ENCODE measurements at regions not wholly inside any gene's neighbourhood (a gene's known extent, or its start where the extent isn't known, plus 50 kb on each side); places are given as distances from the start of the nearest gene placed in this dataset.

DNA sequence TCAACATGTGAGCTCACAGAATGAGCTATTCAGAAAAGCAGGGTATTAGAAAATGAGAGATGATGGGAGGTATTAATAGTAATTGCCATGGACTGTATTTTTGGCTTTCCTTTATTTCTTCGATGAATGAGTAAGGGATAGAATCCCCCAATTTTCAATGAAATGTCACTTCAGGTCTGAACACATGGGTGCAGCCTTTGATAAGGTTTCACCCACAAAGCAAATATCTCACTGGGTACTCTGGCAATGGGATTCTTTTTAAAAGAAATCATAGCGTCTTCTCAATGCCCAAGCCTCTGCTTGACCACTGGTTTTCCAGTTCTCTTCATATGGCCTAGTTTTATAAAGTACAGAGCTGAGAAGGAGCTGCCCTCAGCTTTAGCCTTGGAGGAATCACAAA, 610.5 kb upstream of the FANCL start:
- Histone ChIP-seq H3K4me3 (ENCODE audit: low read length) (no peak overlapping the region), H3K9me3 (ENCODE audit: control insufficient read depth, low read depth, low read length) (no peaks in the 10 kb centered on the region), H3K27me3 (ENCODE audit: control insufficient read depth, insufficient read depth, low read length) (no peaks in the 10 kb centered on the region), H3K4me1 (ENCODE audit: control insufficient read depth, low read depth, low read length) (peaks cover 17% of the 10 kb centered on the region), H3K36me3 (ENCODE audit: control insufficient read depth, low read depth, low read length) (no peaks in the 10 kb centered on the region), H3K27ac (ENCODE audit: low read length) (no peak overlapping the region), H3K9ac (ENCODE audit: low read length) (no peak overlapping the region)

DNA sequence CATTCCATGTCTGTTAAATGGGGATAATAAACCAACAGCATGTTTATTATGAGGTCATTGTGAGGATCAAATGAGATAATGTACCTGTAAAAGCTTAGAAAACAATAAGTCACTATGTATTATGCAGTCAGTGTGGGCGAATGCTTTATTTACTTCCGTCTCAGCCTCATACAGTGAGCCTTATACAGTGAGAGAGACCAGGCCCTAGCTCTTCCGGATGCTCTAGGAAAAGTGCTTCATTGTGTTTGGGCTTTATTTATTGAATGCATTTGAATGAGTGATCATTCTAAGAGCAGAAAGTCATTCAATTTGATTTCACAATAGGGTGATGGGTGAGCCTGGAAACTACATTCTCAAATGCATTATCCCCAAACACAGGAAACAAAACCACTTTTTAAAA, 603.9 kb upstream of the FANCL start:
- H3K9me3 ChIP-seq (ENCODE audit: control insufficient read depth, low read depth, low read length): no peaks in the 10 kb centered on the region
- H3K4me1 ChIP-seq (ENCODE audit: control insufficient read depth, low read depth, low read length): peaks cover 8% of the 10 kb centered on the region
- H3K27ac ChIP-seq (ENCODE audit: low read length): no peak overlapping the region
- no peak overlapping the region for H3K9ac ChIP-seq (ENCODE audit: low read length)
- no peaks in the 10 kb centered on the region for H3K36me3 ChIP-seq (ENCODE audit: control insufficient read depth, low read depth, low read length)
- no peaks in the 10 kb centered on the region for H3K27me3 ChIP-seq (ENCODE audit: control insufficient read depth, insufficient read depth, low read length)
- H3K4me3 ChIP-seq (ENCODE audit: low read length): no peak overlapping the region

DNA sequence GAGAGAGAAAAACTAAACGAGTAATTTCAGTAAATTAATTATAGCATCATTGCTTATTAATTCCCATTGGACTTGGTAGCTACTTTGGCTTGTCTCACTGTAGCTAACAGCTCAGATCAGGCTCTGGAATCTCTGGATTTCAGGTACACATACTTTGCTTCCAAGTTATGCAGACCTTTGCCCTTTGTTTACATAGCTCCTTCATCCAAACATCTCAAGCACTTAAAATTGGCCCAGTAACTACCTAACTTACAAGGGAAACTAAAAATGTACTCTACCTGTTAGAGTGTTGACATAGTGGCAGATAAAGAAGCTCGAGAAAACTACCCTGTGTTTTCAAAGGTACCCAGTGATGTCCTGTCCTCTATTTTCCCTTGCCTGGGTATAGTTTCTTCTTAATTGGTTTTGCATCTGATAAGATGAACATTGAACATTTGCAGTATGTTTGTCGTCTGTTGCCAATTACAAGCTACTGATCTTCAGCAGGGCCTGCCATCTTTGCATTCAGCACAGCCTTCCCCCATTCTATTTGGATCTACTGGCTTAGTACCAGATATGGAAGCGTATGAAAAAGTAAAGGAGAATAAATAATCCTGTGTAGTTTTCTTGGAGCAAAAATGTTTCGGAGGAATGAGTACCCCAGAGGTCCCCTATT, 601.5 kb upstream of the FANCL start:
- Histone ChIP-seq H3K27me3 (ENCODE audit: control insufficient read depth, insufficient read depth, low read length) (no peaks in the 10 kb centered on the region), H3K9ac (ENCODE audit: low read length) (no peak overlapping the region), H3K9me3 (ENCODE audit: control insufficient read depth, low read depth, low read length) (no peaks in the 10 kb centered on the region), H3K27ac (ENCODE audit: low read length) (no peak overlapping the region), H3K4me1 (ENCODE audit: control insufficient read depth, low read depth, low read length) (peaks cover 8% of the 10 kb centered on the region), H3K36me3 (ENCODE audit: control insufficient read depth, low read depth, low read length) (no peaks in the 10 kb centered on the region), H3K4me3 (ENCODE audit: low read length) (no peak overlapping the region)

DNA sequence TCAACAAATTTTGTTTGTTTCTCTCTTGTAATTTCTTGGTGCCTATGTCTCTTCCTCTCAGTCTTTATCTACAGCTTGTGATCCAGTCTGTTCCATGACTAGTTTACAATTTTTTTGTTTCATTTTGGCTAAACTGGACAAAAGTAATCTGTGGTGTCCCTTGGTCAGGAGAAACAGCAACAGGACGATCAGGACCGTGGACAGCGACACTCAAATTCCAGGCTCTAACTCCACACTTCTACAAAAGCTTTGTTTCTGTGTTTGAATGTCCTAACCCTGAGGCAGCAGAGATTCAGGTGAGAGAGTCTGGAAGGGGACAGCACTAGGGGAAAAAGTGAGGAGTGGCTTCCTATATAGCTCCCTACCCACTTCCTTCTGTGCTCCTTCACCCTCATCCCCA, 593.3 kb upstream of the FANCL start:
- no peak overlapping the region for H3K27ac ChIP-seq (ENCODE audit: low read length)
- no peaks in the 10 kb centered on the region for H3K36me3 ChIP-seq (ENCODE audit: control insufficient read depth, low read depth, low read length)
- H3K4me1 ChIP-seq (ENCODE audit: control insufficient read depth, low read depth, low read length): no peaks in the 10 kb centered on the region
- H3K9ac ChIP-seq (ENCODE audit: low read length): no peak overlapping the region
- H3K27me3 ChIP-seq (ENCODE audit: control insufficient read depth, insufficient read depth, low read length): no peaks in the 10 kb centered on the region
- no peak overlapping the region for H3K4me3 ChIP-seq (ENCODE audit: low read length)
- H3K9me3 ChIP-seq (ENCODE audit: control insufficient read depth, low read depth, low read length): no peaks in the 10 kb centered on the region

DNA sequence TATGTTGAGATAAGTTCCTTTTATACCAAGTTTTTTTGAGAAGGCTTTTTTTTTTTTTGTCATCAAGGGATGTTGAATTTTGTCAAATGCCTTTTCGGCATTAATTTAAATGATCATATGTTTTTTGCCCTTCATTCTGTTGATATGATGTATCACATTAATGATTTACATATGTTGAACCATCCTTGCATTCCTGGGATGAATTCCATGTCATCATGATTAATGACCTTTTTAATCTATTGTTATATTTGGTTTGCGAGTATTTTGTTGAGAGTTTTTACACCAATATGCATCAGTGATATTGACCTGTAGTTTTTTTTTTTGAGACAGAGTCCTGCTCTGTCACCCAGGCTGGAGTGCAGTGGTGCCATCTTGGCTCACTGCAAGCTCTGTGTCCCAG, 585.7 kb upstream of the FANCL start:
- no peak overlapping the region for H3K4me3 ChIP-seq (ENCODE audit: low read length)
- H3K9ac ChIP-seq (ENCODE audit: low read length): no peak overlapping the region
- no peaks in the 10 kb centered on the region for H3K36me3 ChIP-seq (ENCODE audit: control insufficient read depth, low read depth, low read length)
- H3K4me1 ChIP-seq (ENCODE audit: control insufficient read depth, low read depth, low read length): no peaks in the 10 kb centered on the region
- no peak overlapping the region for H3K27ac ChIP-seq (ENCODE audit: low read length)
- H3K27me3 ChIP-seq (ENCODE audit: control insufficient read depth, insufficient read depth, low read length): no peaks in the 10 kb centered on the region
- H3K9me3 ChIP-seq (ENCODE audit: control insufficient read depth, low read depth, low read length): no peaks in the 10 kb centered on the region

DNA sequence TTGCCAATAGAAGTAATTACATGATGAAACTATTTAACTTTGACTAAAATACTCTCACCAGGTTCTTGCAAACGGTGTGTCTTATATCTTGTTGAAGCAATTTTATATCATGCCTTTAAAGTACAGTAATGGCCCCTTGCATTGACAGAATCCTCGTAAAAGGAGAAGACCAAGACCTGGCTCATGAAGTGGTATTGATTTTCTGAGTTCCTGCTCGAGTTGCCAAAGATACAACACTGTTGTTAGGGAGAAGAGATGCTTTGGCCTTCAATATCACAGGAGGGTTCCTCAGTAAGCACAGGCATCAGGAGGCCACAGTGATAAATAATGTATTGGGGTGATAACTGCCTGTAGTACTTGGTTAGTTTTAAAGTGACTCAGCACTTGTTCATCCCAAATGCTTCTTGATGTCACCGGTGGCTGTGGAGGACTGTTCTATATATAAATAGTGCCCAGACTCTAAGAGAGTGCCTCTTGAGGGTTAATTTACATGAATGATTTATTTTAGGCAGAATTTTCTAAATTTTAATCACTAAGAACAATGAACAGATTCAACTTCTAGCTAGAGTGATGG, 571.7 kb upstream of the FANCL start:
- H3K36me3 ChIP-seq (ENCODE audit: control insufficient read depth, low read depth, low read length): no peaks in the 10 kb centered on the region
- H3K27ac ChIP-seq (ENCODE audit: low read length): no peak overlapping the region
- H3K4me3 ChIP-seq (ENCODE audit: low read length): no peak overlapping the region
- no peaks in the 10 kb centered on the region for H3K27me3 ChIP-seq (ENCODE audit: control insufficient read depth, insufficient read depth, low read length)
- H3K9ac ChIP-seq (ENCODE audit: low read length): no peak overlapping the region
- no peaks in the 10 kb centered on the region for H3K9me3 ChIP-seq (ENCODE audit: control insufficient read depth, low read depth, low read length)
- H3K4me1 ChIP-seq (ENCODE audit: control insufficient read depth, low read depth, low read length): no peaks in the 10 kb centered on the region

DNA sequence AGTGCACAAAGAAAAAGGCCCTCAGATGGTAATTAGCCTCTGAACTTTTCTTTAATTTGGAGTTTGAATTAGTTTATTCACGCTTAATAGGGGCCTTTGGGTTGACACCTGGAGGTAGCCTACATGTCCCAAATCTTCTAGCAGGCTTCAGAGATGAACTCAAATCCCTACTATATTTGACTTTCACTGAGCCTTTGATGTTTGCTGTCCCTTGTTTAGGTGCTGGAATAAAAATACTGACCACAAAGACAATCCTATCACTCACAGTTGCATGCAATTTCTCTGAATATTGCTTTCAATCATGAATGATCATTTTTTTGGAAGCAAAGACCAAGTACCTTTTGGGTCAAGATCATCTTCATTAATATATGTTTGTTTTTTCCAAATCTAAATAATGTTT, 564.0 kb upstream of the FANCL start:
- H3K9ac ChIP-seq (ENCODE audit: low read length): no peak overlapping the region
- H3K4me1 ChIP-seq (ENCODE audit: control insufficient read depth, low read depth, low read length): no peaks in the 10 kb centered on the region
- no peaks in the 10 kb centered on the region for H3K27me3 ChIP-seq (ENCODE audit: control insufficient read depth, insufficient read depth, low read length)
- H3K36me3 ChIP-seq (ENCODE audit: control insufficient read depth, low read depth, low read length): no peaks in the 10 kb centered on the region
- no peak overlapping the region for H3K4me3 ChIP-seq (ENCODE audit: low read length)
- H3K27ac ChIP-seq (ENCODE audit: low read length): no peak overlapping the region
- no peaks in the 10 kb centered on the region for H3K9me3 ChIP-seq (ENCODE audit: control insufficient read depth, low read depth, low read length)

DNA sequence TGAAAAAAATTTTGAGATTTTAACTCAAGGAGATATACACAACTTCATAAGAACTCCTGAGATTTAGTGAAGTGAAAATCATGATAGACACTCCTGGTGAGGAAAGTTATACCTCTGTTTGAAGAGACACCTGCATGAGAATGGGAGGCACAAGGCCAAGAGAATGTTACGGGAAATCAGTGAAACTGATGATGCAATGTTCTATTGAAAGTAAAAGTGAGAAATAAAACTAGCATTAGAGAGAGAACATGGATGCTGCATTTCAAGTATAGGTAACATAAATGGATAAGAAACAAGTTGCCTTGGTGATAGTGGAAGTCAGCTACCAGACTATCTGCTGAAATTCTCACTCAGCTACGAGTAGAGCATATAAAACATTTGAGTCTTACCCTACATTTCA, 562.1 kb upstream of the FANCL start:
- Histone ChIP-seq H3K9ac (ENCODE audit: low read length) (no peak overlapping the region), H3K4me3 (ENCODE audit: low read length) (no peak overlapping the region), H3K36me3 (ENCODE audit: control insufficient read depth, low read depth, low read length) (no peaks in the 10 kb centered on the region), H3K4me1 (ENCODE audit: control insufficient read depth, low read depth, low read length) (no peaks in the 10 kb centered on the region), H3K27ac (ENCODE audit: low read length) (no peak overlapping the region), H3K27me3 (ENCODE audit: control insufficient read depth, insufficient read depth, low read length) (no peaks in the 10 kb centered on the region), H3K9me3 (ENCODE audit: control insufficient read depth, low read depth, low read length) (no peaks in the 10 kb centered on the region)

DNA sequence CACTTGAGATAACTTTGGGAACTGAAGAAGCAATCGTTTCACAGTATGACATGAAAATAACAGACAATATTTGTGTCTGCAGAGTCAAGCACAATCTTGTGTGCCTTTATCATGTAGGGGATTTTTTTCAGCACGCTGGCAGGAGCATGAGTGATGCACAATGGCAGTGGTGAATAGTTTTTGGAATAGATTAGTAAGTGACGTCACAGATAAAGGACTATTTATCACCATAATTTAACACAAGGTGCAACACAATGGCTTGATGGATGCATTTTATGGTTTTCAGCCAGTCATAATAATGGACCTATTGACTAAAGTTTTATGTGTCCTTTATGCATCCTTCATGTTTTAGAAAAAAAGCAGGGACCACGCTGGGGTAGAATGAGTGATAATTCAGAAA, 559.8 kb upstream of the FANCL start:
- Histone ChIP-seq H3K9me3 (ENCODE audit: control insufficient read depth, low read depth, low read length) (no peaks in the 10 kb centered on the region), H3K27me3 (ENCODE audit: control insufficient read depth, insufficient read depth, low read length) (no peaks in the 10 kb centered on the region), H3K4me1 (ENCODE audit: control insufficient read depth, low read depth, low read length) (no peaks in the 10 kb centered on the region), H3K36me3 (ENCODE audit: control insufficient read depth, low read depth, low read length) (no peaks in the 10 kb centered on the region), H3K27ac (ENCODE audit: low read length) (no peak overlapping the region), H3K4me3 (ENCODE audit: low read length) (no peak overlapping the region), H3K9ac (ENCODE audit: low read length) (no peak overlapping the region)

DNA sequence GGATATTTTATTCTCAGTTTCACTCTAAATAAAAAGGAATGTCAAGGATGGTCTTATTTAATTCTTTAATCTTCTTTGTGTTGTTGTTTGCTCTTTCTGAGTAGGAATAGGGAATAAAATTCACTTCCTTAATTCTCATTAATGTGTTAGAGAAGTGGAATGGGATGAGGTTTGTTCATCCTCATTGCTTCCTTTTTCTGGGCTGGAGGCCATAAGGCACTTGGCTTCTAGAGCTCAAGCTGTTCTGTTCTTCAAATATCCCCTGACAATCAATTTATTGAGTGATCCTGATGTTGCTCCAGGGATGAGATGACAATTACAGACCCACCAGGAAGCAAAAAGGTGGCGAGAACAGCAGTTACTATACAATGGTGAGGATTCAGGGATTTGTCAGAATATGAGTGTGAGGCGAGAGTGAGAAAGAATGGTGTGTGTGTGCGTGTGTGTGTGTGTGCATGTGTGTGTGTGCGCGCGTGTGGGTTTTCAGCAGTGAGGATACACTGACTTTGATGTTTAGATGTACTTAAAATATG, 557.6 kb upstream of the FANCL start:
- Histone ChIP-seq H3K27me3 (ENCODE audit: control insufficient read depth, insufficient read depth, low read length) (no peaks in the 10 kb centered on the region), H3K4me1 (ENCODE audit: control insufficient read depth, low read depth, low read length) (no peaks in the 10 kb centered on the region), H3K9ac (ENCODE audit: low read length) (no peak overlapping the region), H3K4me3 (ENCODE audit: low read length) (no peak overlapping the region), H3K36me3 (ENCODE audit: control insufficient read depth, low read depth, low read length) (no peaks in the 10 kb centered on the region), H3K9me3 (ENCODE audit: control insufficient read depth, low read depth, low read length) (no peaks in the 10 kb centered on the region), H3K27ac (ENCODE audit: low read length) (no peak overlapping the region)

DNA sequence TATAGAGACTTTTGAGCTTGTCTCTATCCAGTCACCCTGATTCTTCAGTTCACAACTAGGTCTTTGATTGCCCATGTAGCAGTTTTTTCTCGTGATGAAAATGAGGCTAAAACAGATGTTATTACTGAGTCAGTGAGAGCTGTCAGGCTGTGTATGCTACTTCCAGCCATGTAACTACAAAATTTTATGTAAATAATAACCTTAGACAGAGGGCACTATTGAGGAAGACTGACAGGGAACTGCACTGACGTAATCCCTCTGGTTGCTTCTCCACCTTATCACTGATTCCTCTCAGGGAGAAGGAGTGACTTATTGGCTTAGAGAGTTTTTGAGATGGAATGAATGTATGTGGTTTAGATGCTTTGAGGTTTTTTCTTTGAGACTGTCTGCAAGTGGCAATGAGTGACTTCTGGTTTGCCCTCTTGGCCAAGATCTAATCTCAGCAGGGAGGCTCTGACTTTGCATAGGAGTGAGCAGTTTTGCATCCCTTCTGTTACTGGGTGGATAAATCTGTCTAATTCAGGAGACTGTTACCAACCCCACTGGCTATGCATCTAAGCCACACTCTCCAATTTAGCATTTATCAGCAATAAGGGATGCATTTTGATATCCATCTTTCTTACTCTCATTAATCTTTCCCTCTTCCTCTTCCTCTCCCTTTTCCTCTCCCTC, 555.2 kb upstream of the FANCL start:
- Histone ChIP-seq H3K4me1 (ENCODE audit: control insufficient read depth, low read depth, low read length) (no peaks in the 10 kb centered on the region), H3K36me3 (ENCODE audit: control insufficient read depth, low read depth, low read length) (no peaks in the 10 kb centered on the region), H3K27me3 (ENCODE audit: control insufficient read depth, insufficient read depth, low read length) (no peaks in the 10 kb centered on the region), H3K9me3 (ENCODE audit: control insufficient read depth, low read depth, low read length) (no peaks in the 10 kb centered on the region), H3K4me3 (ENCODE audit: low read length) (no peak overlapping the region), H3K9ac (ENCODE audit: low read length) (no peak overlapping the region), H3K27ac (ENCODE audit: low read length) (no peak overlapping the region)

DNA sequence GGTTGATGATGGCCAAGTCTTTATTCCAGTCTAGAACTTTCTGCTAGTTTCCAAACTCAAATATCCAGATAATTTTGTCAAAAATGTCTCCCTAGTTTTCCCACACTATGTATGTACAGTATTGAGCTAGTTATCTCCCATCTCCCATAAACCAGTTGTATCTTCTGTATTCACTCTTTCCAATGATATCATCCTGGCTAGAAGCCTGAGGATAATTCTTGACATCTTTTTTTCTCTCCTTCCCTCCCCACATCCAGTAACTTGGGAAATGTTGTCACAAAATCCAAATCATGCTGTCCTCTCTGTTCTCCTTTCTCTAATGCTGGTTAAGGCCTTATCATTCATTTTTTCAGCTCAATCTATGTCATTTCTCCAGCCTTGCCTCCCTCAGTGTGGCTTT, 553.8 kb upstream of the FANCL start:
- Histone ChIP-seq H3K27ac (ENCODE audit: low read length) (no peak overlapping the region), H3K9ac (ENCODE audit: low read length) (no peak overlapping the region), H3K9me3 (ENCODE audit: control insufficient read depth, low read depth, low read length) (no peaks in the 10 kb centered on the region), H3K27me3 (ENCODE audit: control insufficient read depth, insufficient read depth, low read length) (no peaks in the 10 kb centered on the region), H3K4me3 (ENCODE audit: low read length) (no peak overlapping the region), H3K36me3 (ENCODE audit: control insufficient read depth, low read depth, low read length) (no peaks in the 10 kb centered on the region), H3K4me1 (ENCODE audit: control insufficient read depth, low read depth, low read length) (no peaks in the 10 kb centered on the region)

Measured in iPS-18a (cell line).